ENCODE measurements at regions not wholly inside any gene's neighbourhood (a gene's known extent, or its start where the extent isn't known, plus 50 kb on each side); places are given as distances from the start of the nearest gene placed in this dataset.

- Mint-ChIP-seq H3K36me3 (ENCODE audit: low read depth) (no peaks in the 10 kb centered on the region), H3K9me3 (peaks cover 3% of the 10 kb centered on the region), H3K4me3 (no peak overlapping the region), H3K27ac (no peak overlapping the region), H3K27me3 (no peaks in the 10 kb centered on the region), H3K4me1 (ENCODE audit: low read depth) (no peaks in the 10 kb centered on the region)
- no peak for TF ChIP-seq CTCF (IDR thresholded peaks at IDR 0.05)
- H3K4me1 ChIP-seq (ENCODE audit: insufficient read depth, low read length), result no peaks in the 10 kb centered on the region
- no peaks in the 10 kb centered on the region for H3K27me3 ChIP-seq (ENCODE audit: control insufficient read depth in 1 of 2, insufficient read depth in 2 of 2, low read length in 2 of 2)
- no peaks in the 10 kb centered on the region for H3K9me3 ChIP-seq (ENCODE audit: control insufficient read depth in 1 of 2, insufficient read depth in 1 of 2, low read length in 2 of 2)
- CTCF ChIA-PET, result no interaction called here
- H3K27ac ChIP-seq (ENCODE audit: low read depth in 1 of 2, low read length in 2 of 2), result no peak overlapping the region
- intact Hi-C loops (cut with DNase I, micrococcal nuclease), result no loop called here
- ATAC-seq (ENCODE audit: poor library complexity) (no peak), DNase-seq (peak in 2 of 14 experiments; percentile 0 to 1)
- POLR2A ChIA-PET, result no interaction called here
- H3K4me3 ChIP-seq (ENCODE audit: low read length), result no peak overlapping the region
- no peaks in the 10 kb centered on the region for H3K36me3 ChIP-seq (ENCODE audit: insufficient read depth, low read length)
Measured at GRCh38 chr13:47025791-47026447, 129.1 kb upstream of the HTR2A start.

GRCh38 chr13:47019977-47020376, 123.1 kb upstream of the HTR2A start:
- Histone ChIP-seq H3K27me3 (ENCODE audit: control insufficient read depth in 1 of 2, insufficient read depth in 2 of 2, low read length in 2 of 2) (no peaks in the 10 kb centered on the region), H3K36me3 (ENCODE audit: insufficient read depth, low read length) (no peaks in the 10 kb centered on the region), H3K9me3 (ENCODE audit: control insufficient read depth in 1 of 2, insufficient read depth in 1 of 2, low read length in 2 of 2) (no peaks in the 10 kb centered on the region), H3K4me1 (ENCODE audit: insufficient read depth, low read length) (no peaks in the 10 kb centered on the region), H3K27ac (ENCODE audit: low read depth in 1 of 2, low read length in 2 of 2) (no peak overlapping the region), H3K4me3 (ENCODE audit: low read length) (no peak overlapping the region)
- DNase-seq (no peak), ATAC-seq (ENCODE audit: poor library complexity) (no peak)
- ChIA-PET POLR2A (no interaction called here), CTCF (no interaction called here)
- Mint-ChIP-seq H3K36me3 (ENCODE audit: low read depth) (no peaks in the 10 kb centered on the region), H3K9me3 (peaks cover 7% of the 10 kb centered on the region), H3K27me3 (no peaks in the 10 kb centered on the region), H3K4me1 (ENCODE audit: low read depth) (no peaks in the 10 kb centered on the region), H3K27ac (no peak overlapping the region), H3K4me3 (no peak overlapping the region)
- no peak for TF ChIP-seq CTCF (IDR thresholded peaks at IDR 0.05)
- intact Hi-C loops (cut with DNase I, micrococcal nuclease), result no loop called here

DNA sequence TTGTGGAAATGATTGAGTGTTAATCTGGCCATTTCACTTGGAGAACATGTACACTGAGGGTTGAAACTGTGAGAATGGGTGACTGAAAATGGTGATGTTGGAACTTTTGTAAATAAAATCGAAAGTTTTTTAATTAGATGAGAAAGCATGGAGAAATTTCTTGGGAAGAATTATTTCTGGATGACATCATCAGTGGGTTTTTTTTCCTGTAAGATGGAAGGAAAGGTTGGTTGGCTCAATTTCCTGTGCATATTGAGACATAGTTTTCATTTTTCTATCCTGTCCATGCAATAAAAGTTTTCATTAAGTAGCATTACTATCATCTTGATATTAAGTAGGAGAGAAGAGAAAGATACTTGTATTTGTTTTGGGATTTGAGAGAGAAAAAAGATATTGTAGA, 120.6 kb upstream of the HTR2A start:
- Mint-ChIP-seq H3K9me3 (peaks cover 7% of the 10 kb centered on the region), H3K36me3 (ENCODE audit: low read depth) (no peaks in the 10 kb centered on the region), H3K27ac (no peak overlapping the region), H3K4me3 (no peak overlapping the region), H3K27me3 (no peaks in the 10 kb centered on the region), H3K4me1 (ENCODE audit: low read depth) (no peaks in the 10 kb centered on the region)
- DNase-seq (no peak), ATAC-seq (ENCODE audit: poor library complexity) (no peak)
- no peaks in the 10 kb centered on the region for H3K9me3 ChIP-seq (ENCODE audit: control insufficient read depth in 1 of 2, insufficient read depth in 1 of 2, low read length in 2 of 2)
- no peak for TF ChIP-seq CTCF (IDR thresholded peaks at IDR 0.05)
- ChIA-PET CTCF (no interaction called here), POLR2A (no interaction called here)
- no peaks in the 10 kb centered on the region for H3K36me3 ChIP-seq (ENCODE audit: insufficient read depth, low read length)
- no peak overlapping the region for H3K27ac ChIP-seq (ENCODE audit: low read depth in 1 of 2, low read length in 2 of 2)
- H3K27me3 ChIP-seq (ENCODE audit: control insufficient read depth in 1 of 2, insufficient read depth in 2 of 2, low read length in 2 of 2), result no peaks in the 10 kb centered on the region
- no peak overlapping the region for H3K4me3 ChIP-seq (ENCODE audit: low read length)
- H3K4me1 ChIP-seq (ENCODE audit: insufficient read depth, low read length), result no peaks in the 10 kb centered on the region
- intact Hi-C loops (cut with DNase I, micrococcal nuclease), result no loop called here
